GM12873 (cell line): ENCODE measurements at regions not wholly inside any gene's neighbourhood (a gene's known extent, or its start where the extent isn't known, plus 50 kb on each side); places are given as distances from the start of the nearest gene placed in this dataset.

Experiments used
- CTCF ChIP-seq: IDR thresholded peaks from 2 replicates; pipeline ENCODE4 v1.5.1; 2012; ENCODE audit warnings: low read depth, mild to moderate bottlenecking, moderate library complexity, low read length, control low read depth; ENCODE audit not compliant: insufficient read depth; ENCODE audit errors: missing control alignments

DNA sequence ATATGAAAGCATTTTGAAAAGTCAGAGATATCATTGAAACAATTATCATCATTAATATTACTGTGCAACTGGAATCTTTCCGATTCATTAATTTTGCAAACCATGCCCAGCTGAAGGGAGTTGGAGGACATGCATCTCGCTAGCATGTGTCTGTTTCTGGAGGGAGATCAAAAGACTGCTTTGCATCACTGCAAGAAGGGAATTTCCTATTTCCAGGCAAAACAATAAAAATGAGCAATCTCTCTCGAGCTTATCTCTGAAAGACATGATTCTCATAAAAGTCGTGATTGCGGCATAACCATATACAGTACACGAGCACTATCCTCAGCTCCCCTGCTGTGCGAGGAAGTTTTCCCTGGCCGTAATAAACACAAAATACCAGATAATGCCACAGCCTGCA is 607.6 kb upstream of the DPP6 start:
- no peak for TF ChIP-seq CTCF

- TF ChIP-seq CTCF, result no peak
These were observed 606.6 kb upstream of the DPP6 start for GRCh38 chr7:153445641-153446040.

GRCh38 chr7:153446490-153446889 is 605.7 kb upstream of the DPP6 start:
- no peak for TF ChIP-seq CTCF

DNA sequence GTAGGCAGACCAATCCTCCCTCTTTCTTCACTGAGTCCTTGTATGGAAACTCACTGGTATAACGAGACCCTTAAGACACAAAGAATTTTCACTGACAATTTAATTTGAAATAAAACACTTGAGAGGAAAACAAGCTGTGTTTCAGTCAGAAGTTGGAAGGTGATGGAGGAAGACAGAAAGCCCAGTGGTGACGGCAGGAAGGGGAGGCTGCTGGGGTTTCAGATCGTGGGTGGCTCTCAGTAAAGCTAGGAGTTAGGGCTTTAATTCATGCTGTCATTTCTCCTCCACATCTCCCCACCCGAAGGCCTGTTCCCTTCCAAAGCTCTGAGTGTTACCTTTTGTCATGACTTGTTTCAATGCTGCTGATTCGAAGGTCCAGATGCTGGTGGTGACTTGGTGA is 605.2 kb upstream of the DPP6 start:
- TF ChIP-seq CTCF, result no peak

GRCh38 chr7:153452661-153453060 is 599.5 kb upstream of the DPP6 start:
- no peak for TF ChIP-seq CTCF

DNA sequence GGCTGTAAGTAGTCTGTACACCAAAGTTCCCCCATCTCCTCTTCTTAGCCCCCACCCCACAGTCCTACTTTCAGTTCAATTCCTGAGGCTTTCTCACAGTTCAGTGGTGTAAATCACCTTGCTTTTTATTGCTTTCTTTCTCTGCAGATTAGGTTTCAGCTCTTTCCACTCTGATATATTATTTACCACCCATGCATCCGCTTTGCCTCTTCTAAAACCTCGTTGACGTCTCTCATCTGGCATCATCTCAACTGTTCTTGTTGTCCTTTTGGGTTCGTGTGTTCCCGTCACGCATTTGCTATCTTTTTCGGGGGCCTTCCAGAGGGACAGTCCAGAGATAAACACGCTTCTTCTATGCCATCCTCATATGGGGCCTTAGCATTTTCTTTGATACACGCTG is 597.9 kb upstream of the DPP6 start:
- TF ChIP-seq CTCF, result no peak

GRCh38 chr7:153457746-153458145 is 594.5 kb upstream of the DPP6 start:
- no peak for TF ChIP-seq CTCF
